GM12872 (cell line): ENCODE measurements at regions not wholly inside any gene's neighbourhood (a gene's known extent, or its start where the extent isn't known, plus 50 kb on each side); places are given as distances from the start of the nearest gene placed in this dataset.

ENCODE experiments used
- CTCF ChIP-seq: IDR thresholded peaks from 3 replicates; pipeline ENCODE4 v1.5.1; 2011; ENCODE audit warnings: low read depth, mild to moderate bottlenecking, low read length, moderate library complexity; ENCODE audit not compliant: insufficient read depth

DNA sequence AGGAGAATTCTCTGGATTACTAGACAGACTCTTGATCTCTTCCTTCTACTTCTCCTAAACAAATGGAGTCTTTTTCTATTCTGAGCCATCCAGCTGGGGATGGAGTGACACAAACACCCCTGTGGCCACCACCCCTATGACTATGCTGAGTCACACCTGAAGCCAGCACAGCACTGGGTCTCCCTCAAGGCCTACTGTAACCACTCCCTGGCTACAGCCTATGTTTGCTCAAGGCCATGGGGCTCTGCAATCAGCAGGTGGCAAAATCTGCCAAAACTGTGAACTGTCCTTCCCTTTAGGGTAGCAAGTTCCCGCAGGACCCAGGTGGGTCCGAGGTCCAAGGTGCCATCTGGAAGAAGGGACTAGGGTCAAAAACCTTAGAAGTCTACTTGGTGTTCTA lies 132.3 kb downstream of the TINAG start:
- TF ChIP-seq CTCF: no peak

DNA sequence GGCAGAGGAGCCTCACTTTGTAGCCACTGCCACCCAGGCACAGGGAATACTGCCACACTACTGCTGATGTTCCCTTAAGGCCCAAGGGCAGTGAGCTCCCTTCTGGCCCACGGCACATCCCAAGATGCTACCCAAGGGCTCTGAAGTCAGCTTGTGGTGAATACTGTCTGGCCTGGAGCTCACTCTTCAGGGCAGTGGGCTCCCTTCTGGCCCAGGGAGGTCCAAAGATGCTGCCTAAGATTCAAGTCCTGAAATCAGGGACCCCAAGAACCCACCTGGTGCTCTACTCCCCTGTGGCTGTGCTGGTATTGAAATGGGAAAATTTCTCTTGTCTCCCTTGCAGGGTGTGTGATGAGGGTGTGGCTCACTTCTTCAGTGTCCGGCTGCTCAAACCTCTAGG lies 132.8 kb downstream of the TINAG start:
- no peak for TF ChIP-seq CTCF

DNA sequence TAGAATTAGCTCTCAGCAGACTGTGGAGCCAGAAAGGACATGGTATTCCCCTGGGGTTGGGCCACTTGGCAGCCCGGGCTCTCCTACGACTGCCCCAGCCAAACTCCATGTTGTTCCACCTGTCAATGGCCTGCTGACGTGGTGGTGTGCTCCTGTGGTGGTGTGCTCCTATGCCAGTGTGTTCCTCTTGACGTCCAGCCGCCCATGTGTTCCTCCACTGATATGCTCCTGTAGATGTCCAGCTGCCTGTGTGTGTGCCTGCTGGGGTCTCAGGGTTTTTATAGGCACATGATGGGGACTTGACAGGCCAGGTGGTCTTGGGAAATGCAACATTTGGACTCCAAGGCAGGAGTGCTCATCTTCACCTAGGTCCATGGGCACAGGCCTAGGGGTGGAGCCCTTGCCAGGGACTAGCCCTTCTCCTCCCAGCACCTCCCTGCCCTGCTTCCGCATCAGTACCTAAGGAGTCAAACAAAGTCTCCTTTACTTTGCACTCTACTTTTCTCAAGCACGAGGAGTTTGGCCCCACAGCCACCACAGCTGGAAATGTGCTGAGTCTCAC lies 133.5 kb downstream of the TINAG start:
- TF ChIP-seq CTCF: no peak

DNA sequence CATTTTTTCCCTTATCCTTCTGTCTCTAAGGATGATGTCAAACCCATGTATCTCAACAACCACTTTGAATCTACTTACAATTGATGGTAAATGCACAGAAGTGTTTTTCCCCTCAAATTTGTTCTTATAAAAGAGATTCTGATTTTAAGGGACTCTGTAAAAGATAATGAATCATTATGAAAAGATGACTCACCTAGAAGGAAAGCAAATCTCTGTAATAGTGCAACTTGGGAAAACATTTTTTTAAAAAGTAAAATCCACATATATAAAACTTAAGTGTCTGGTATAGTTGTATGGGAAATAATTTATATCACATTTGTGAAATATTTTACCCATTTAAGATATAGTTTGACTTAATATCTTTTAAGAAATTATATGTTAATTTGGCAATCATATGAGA lies 137.0 kb downstream of the TINAG start:
- no peak for TF ChIP-seq CTCF

- TF ChIP-seq CTCF: no peak
Observed at GRCh38 chr6:54448617-54449016, 140.4 kb downstream of the TINAG start.

DNA sequence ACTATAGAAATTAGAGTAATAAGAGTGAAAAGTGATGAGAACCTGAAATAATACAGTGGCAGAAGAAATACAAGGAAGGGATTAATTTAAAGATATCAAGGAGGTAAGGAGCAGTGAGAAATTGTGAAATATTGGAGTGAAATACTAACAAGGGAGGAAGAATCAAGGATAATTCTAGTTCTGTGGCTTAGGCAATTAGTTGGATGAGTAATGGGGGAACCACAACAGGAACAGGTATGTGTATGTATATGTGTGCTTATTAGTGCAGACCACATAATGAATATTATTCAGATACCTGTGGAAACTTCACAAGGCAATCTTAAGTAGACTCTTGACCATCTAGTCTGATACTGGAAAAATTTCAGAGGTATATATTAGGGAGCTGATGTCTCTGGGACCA lies 143.3 kb downstream of the TINAG start:
- TF ChIP-seq CTCF: no peak

DNA sequence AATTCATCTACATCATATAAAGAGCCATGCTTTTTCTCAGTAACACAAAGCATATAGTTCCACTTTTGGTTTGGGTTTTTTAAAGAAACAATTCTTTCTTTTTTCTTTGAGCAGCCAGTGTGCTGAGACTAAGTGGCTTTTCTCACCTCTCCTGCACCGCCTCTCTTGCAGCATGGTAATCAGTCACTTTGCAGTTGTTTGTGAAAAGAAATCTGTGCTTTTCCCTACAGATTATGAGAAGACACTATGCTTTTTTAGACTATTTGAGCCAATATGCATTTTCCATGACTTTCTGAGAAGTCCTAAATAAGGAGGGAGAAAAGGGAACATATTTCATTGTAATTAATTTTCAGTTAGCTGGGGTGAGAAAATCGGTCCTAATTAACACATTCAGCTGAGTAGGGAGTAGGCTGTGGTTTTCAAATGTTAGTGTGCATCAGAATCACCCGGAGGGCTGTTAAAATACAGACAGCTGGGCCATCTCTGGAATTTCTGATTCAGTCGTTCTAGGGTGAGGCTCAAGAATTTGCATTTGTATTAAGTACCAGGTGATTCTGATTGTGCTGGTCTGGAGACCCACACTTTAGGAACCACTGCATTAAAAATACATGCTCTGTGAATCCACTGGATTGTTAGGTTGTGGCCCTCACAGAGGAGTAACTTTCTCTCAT lies 155.2 kb downstream of the TINAG start:
- TF ChIP-seq CTCF: no peak
